M059J (cell line): ENCODE measurements at regions not wholly inside any gene's neighbourhood (a gene's known extent, or its start where the extent isn't known, plus 50 kb on each side); places are given as distances from the start of the nearest gene placed in this dataset.

Source experiments
- DNase-seq: peaks from one replicate; pipeline ENCODE4 v3.0.0-alpha.2; 2012; ENCODE audit warnings: low read depth

DNA sequence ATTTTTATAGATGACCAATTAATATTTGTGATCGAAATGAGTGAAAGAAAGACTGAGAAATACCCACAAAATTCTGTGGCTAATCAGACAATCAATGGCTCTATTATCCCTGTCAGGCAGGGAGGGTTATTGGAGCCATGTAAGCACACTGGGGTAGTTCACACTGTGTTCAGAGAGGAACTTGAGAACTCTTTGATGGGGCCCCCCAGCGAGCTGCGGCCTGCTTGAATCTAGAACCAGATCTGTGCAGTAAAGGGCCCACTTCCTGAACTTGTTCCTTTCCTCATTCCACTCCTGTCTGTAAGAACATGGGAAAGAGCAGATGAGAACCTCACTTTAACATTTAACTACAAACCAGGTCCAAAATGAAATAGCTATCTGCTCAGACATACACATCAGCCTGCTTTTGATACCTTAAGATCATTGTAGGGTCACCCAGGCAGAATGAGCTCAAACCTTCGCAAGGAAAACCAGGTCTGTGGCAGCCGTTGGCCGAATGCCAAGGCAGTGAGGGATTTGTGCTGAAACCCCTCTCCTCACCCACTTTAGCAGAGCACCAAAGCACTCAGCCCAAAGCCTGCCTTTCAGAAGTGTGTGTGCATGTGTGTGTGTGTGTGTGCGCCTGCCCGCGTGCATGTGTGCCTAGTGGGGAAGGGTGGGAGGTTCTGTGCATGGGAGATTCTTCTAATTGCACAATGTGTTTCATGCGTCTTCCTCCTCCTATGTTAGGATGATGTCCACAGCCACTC lies 365.6 kb upstream of the MGMT start:
- no peak for DNase-seq

- DNase-seq, result peak; percentile 26
These were observed 363.9 kb upstream of the MGMT start for GRCh38 chr10:129102906-129103693.

DNA sequence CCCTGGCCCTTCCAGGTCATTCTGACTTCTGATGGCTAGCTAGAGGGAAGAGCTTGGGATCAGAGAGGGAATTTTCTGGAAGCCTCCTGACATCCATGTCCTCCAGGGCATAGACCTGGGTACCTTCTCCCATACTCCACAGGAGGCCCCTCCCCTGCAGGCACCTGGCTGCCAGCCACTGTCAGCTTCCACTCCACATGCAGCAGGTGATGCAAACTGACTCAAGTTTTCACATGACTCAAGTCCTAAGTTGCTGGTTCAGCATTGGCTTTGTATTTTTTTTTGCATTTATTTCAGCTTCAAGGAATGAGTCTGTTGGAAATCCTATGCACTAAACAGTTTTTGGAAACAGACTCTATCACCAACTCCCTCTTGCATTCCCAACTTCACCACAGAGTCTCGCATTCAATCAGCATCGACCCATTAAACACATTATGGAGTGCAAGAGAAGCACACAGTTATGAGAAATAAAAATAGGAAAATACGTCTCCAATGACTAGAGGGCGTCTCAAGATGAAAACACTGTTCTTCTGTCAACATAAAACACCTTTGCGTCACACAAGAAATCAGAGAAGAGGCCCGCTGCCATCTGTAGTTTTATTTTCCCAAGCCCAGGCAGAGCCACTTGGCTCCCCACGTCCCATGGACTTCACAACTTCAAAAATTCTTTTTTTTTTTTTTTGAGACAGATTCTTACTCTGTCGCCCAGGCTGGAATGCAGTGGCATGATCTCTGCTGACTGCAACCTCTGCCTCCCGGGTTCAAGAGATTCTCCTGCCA lies 362.6 kb upstream of the MGMT start:
- DNase-seq, result no peak

GRCh38 chr10:129105266-129105665 lies 361.8 kb upstream of the MGMT start:
- peak; percentile 55 for DNase-seq

GRCh38 chr10:129106314-129106713 lies 360.7 kb upstream of the MGMT start:
- DNase-seq, result no peak

DNA sequence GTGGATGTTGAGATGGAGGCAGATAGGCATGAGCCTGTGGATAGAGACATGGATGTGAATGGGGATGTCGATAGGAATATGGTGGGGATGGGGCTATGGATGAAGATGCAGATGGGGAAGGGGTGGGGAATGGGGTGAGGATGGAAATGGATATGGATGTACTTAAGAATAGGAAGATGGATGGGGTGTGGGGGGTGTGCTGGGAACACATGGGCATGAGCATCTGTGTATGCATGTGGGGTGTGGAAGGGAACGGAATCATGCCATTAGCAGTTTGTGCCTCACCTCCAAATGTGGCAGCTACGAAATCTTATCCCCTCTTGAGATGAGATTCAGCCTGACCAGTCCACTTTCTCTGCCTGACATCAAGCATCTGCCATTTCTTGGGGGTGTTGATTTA lies 359.5 kb upstream of the MGMT start:
- DNase-seq, result no peak

DNA sequence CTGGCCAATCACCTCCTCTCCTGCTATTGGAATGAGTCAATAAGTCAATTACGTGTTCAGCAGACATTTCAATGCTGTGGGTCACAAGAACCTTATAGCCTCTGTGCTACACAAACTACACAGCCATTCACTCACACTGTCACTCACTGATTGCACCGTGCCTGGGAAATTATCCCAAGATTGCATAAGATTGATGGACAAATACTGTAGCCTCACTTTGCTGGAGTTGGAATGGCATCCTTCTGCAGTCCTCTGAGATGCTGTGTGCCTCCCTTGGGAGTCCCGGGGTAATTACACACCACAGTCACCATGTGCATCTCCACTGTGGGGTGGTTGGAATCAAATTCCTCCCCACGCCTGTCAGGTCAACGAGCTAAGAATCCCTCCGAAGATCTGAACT lies 358.7 kb upstream of the MGMT start:
- no peak for DNase-seq

DNA sequence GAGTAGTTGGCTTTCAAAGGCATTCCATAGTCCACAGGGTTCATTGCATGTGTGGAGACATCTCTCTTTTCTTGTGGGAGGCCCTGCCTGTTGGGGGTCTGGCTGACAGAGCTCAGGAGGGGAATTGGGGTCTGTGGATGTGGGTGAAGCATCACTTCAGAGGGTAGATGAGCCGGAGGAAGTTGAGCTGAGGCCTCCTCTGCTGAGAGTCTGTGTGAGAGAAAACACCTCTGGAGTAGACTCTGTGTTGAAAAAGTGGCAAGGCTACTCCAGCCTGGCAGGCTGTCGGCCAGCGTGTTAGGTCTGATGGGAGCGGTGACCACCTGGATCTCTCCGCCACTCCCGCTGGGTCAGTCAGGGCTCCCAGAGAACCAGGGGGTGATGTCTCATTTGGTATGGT lies 358.0 kb upstream of the MGMT start:
- DNase-seq, result no peak

GRCh38 chr10:129110780-129111179 lies 356.3 kb upstream of the MGMT start:
- no peak for DNase-seq

DNA sequence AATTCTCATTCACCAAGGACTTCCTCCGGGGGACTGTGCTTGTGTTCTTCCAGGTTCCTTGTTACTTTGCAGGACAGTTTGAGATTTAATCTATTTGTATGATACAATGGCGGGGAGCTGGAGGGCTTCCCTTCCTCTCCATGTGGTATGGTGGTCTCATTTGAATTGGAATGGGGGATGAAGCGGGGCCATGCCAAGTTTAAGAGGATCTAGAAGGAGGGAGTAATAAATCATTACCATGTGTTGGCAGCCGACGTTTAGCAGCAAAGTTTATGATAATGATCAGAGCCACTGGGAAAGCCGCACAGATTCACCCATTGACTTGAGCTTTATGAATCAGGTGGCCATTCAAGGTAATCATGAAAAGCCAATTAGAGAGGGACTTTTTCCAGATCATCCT lies 355.1 kb upstream of the MGMT start:
- DNase-seq, result no peak

- DNase-seq, result no peak
These were observed 352.5 kb upstream of the MGMT start for GRCh38 chr10:129114588-129114987.

- DNase-seq, result no peak
These were observed 350.7 kb upstream of the MGMT start for GRCh38 chr10:129116371-129116770.

DNA sequence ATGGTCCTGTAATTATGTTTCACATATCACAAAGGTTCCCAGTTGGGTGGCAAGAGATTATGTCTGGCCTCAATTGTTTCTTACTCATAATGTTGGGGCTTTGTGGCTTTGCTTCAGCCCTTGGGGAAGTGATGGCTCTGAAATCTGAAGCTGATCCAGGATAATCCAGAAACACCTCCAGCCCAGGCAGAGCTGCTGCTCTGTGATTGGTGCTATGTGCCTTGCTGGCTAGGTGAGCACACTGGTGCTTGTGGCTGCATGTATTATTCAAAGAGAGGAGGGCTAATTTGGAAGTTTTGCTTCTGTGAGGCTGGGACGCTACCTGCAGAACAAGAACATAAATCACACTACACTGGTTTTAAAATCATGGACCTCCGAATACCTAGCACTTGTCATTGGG lies 346.6 kb upstream of the MGMT start:
- DNase-seq, result no peak

GRCh38 chr10:129122846-129123245 lies 344.2 kb upstream of the MGMT start:
- no peak for DNase-seq

GRCh38 chr10:129123428-129123827 lies 343.6 kb upstream of the MGMT start:
- no peak for DNase-seq

DNA sequence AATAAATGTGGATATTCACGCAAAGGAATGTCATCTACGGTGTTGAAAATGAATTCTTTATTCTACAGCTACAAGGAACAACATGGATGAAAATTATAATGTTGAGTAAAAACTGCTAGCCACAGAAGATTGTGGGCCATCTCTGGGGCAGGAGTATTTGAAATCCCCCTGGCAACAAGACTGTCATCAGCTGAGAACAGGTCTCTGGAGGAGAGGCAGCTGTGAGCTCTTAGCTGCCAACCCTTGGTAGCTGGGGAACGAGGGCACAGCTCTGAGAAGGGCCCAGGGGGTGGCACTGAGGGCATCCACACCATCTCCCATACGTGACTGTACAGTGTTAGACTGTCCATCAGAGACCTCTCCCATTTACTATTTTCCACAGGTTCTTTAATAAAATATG lies 340.1 kb upstream of the MGMT start:
- no peak for DNase-seq

- no peak for DNase-seq
These were observed 335.4 kb upstream of the MGMT start for GRCh38 chr10:129131457-129132132.

GRCh38 chr10:129133856-129134255 lies 333.2 kb upstream of the MGMT start:
- no peak for DNase-seq

DNA sequence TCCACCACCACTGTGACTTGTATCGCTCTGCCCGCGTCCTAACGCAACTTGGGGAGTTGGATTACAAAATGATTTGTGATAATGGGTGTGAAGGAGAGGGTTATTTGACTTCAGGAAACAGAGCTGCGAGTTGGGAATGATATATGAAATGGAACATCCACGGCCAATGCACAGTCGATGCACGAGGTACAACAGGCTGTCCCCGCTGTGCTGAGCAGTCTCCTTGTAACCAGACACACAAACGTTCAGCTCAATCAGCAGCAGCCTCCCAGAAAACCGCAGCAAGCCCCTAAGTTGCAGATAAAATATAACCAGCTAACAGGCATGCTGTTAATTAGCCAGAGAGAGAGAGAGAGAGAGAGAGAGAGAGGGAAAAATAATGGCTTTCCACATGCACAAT lies 332.7 kb upstream of the MGMT start:
- no peak for DNase-seq

GRCh38 chr10:129135624-129136023 lies 331.4 kb upstream of the MGMT start:
- no peak for DNase-seq

DNA sequence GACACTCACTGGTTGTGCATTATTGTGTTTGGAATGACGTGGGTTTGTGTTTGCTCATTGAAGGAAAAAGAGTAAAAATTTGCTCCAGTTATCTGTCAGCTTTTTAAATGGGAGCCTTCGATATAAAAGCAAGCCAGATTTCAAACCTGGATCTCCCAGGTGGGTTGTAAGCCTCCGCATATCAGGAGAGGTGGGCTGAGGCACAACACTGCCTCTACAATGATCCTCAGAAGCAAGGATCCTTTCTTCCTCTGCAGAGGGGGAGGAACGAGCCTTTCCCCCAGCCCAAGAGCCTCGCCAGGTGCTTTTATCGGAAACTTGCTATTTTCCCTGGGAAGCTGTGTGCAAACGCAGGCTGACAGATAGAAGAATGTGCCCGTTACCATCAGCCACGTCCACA lies 331.0 kb upstream of the MGMT start:
- DNase-seq, result no peak

DNA sequence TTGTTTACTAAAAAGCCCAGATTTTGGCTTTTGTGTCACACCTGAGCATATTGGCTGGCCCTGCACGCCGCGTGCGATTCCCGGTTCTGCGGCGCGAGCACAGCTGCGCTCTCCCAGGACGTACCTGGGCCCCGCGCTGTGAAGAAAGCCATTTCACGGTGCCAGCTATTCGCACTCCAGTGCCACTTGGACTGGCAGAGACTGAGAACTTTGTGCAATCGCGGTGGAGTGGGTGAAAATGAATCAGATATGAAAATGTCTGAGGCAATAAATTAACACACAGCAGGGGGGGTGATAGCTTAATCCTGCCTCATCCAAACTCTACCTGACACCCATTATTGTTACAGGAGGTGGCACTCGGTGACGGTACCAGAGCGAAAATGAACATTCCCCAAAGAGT lies 330.1 kb upstream of the MGMT start:
- no peak for DNase-seq
